Epithelial cell of proximal tubule (primary cell): ENCODE measurements at regions not wholly inside any gene's neighbourhood (a gene's known extent, or its start where the extent isn't known, plus 50 kb on each side); places are given as distances from the start of the nearest gene placed in this dataset.

ENCODE experiments used
- DNase-seq: peaks from one replicate; pipeline ENCODE4 v3.0.0-alpha.2; 2011; ENCODE audit warnings: low read depth
- H3K4me3 ChIP-seq: 2 replicates; pipeline ENCODE4 v1.5.1; 2011; ENCODE audit warnings: low read depth, mild to moderate bottlenecking, low read length
- CTCF ChIP-seq: conservative IDR thresholded peaks from 2 replicates; pipeline ENCODE4 v1.5.1; 2012; ENCODE audit warnings: low read depth, mild to moderate bottlenecking, low read length

GRCh38 chr2:228798458-228799207 is 472.5 kb downstream of the PID1 start:
- no peak overlapping the region for H3K4me3 ChIP-seq
- no peak for TF ChIP-seq CTCF
- DNase-seq = no peak

GRCh38 chr2:228796386-228796785 is 474.7 kb downstream of the PID1 start:
- no peak for TF ChIP-seq CTCF
- H3K4me3 ChIP-seq = no peak overlapping the region
- DNase-seq = no peak

- H3K4me3 ChIP-seq = no peak overlapping the region
- no peak for DNase-seq
- TF ChIP-seq CTCF = no peak
These were observed 478.0 kb downstream of the PID1 start for GRCh38 chr2:228793116-228793515.

GRCh38 chr2:228786901-228787300 is 484.2 kb downstream of the PID1 start:
- H3K4me3 ChIP-seq = no peak overlapping the region
- no peak for TF ChIP-seq CTCF
- no peak for DNase-seq

GRCh38 chr2:228782281-228782680 is 488.8 kb downstream of the PID1 start:
- no peak overlapping the region for H3K4me3 ChIP-seq
- TF ChIP-seq CTCF = no peak
- DNase-seq = no peak

- no peak for DNase-seq
- no peak for TF ChIP-seq CTCF
- no peak overlapping the region for H3K4me3 ChIP-seq
These were observed 493.2 kb downstream of the PID1 start for GRCh38 chr2:228777855-228778355.

GRCh38 chr2:228774548-228774947 is 496.5 kb downstream of the PID1 start:
- DNase-seq = no peak
- H3K4me3 ChIP-seq = no peak overlapping the region
- no peak for TF ChIP-seq CTCF
